Stimulated activated CD8-positive, alpha-beta memory T cell treated with anti-CD3 and anti-CD28 coated beads, Interleukin-12 subunit alpha, Interleukin-12 subunit beta, amount 100 ng/mL, for 4 hours (primary cell): ENCODE measurements at regions not wholly inside any gene's neighbourhood (a gene's known extent, or its start where the extent isn't known, plus 50 kb on each side); places are given as distances from the start of the nearest gene placed in this dataset.

Experiments
- DNase-seq: peaks from one replicate; pipeline ENCODE4 v3.0.0-alpha.2; 2020; ENCODE audit warnings: low read depth

DNA sequence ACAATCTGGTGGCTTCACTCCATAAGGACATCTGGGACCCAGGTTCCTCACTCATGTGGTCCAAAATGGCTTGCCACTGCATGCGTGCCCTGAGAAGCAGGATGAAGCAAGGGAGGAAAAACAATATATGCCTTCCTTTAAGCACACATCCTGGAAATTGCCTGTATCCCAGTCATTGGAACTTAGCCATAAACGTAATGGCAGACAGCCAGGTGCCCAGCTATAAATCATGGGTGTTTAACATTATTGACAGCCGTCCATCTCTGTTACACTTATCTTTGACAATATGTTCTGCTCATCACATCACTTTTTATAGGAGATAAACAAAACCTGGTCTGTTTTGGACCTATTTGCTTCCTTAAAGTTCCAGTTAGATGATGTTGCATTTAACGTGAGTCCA lies 181.0 kb downstream of the AASDH start:
- DNase-seq, result no peak

DNA sequence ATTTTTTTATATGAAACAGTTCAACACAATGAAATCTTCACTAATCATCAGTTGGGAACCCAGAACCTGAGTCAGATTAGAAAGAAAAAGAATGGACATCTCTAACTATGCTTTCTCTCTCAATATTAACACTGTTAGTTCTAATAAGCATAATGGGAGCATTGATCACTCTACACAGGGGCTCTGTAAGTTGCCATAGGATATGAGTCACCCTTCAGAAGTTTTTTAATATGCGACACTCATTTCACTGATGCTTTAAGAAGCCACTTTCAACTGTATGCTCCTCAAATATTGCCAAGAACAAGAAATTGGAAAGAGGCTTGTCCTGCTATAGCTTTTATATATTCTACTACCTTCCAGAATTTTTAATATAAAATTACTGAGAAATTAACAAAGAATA lies 187.0 kb downstream of the AASDH start:
- no peak for DNase-seq

GRCh38 chr4:56198265-56198664 lies 189.0 kb downstream of the AASDH start:
- DNase-seq, result no peak

DNA sequence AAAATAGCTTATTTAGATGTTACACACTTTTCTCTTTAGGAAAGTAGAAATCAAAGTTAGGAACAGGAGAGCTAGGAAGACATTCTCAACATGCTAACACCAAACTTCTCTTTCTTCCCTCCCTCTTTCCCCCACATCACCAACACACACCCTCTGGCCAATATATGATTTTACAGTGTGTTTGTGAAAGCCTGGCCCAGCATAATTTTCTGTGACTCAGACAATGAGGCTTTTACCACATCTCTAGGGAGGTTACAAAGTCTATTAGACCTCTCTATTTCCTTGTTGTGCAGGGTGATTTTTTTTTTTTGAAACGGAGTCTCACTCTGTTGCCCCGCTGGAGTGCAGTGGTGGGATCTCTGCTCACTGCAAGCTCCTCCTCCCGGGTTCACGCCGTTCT lies 189.9 kb downstream of the AASDH start:
- no peak for DNase-seq

GRCh38 chr4:56195025-56195424 lies 192.3 kb downstream of the AASDH start:
- no peak for DNase-seq

DNA sequence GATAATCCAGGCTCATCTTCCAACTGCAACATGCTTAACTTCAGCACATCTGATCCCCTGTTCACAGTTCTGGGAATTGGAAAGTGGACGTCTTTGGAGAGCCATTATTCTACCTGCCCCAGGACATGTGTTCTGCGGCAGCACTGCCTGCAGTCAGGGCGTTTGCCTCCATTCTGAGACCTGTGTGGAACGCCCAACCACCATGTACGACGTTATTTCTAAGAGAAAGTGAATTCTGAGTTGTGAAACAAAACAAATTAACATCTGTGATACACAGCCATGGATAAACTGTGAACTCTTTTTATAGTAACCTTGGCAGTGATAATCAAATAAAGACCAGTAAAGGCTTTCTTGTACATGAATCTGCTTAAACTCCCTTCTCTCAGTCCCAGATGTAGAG lies 195.8 kb downstream of the AASDH start:
- DNase-seq, result no peak

GRCh38 chr4:56187688-56188087 lies 199.6 kb downstream of the AASDH start:
- no peak for DNase-seq

- DNase-seq, result no peak
These were observed 200.3 kb downstream of the AASDH start for GRCh38 chr4:56186808-56187523.

GRCh38 chr4:56185901-56186300 lies 201.4 kb downstream of the AASDH start:
- no peak for DNase-seq

DNA sequence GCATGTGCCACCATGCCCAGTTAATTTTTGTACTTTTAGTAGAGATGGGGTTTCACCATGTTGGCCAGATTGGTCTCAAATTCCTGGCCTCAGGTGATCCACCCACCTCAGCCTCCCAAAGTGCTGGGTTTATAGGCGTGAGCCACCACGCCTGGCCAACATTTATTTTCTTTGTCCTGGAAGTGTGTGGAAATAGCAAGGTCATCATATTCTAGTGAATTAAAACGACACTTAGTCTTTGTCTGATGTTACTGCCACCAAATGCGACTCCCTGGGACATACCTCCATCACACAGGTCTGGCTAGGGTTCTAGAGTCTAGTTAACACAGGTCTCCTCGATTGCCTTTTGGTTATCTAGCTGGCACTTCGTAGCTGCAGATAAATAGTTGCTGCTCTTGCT lies 203.1 kb downstream of the AASDH start:
- DNase-seq, result no peak

- DNase-seq, result no peak
These were observed 203.8 kb downstream of the AASDH start for GRCh38 chr4:56183344-56183959.

GRCh38 chr4:56182356-56182755 lies 204.9 kb downstream of the AASDH start:
- no peak for DNase-seq

GRCh38 chr4:56181140-56181953 lies 205.9 kb downstream of the AASDH start:
- no peak for DNase-seq

DNA sequence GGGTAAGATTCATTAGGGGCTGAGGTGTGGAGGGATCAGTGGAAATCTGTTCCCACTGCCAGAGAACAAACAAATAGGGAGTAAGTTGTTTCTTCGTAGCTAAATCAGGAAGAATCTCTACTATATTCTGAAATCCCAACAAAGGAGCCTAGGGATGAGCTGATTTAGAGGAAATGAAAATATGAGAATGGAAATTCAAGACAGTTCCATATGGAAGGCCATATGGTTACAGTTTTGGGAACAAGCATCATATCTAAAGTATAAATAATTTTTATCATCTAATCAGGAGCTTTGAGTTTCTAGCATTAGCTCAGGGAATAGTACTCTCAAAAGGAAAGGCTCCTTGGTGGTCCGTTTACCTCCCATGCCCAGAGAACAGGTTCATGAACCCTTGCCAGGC lies 218.2 kb downstream of the AASDH start:
- DNase-seq, result no peak

GRCh38 chr4:56164907-56165306 lies 216.2 kb downstream of the CEP135 start:
- no peak for DNase-seq

GRCh38 chr4:56160636-56161035 lies 211.9 kb downstream of the CEP135 start:
- no peak for DNase-seq

DNA sequence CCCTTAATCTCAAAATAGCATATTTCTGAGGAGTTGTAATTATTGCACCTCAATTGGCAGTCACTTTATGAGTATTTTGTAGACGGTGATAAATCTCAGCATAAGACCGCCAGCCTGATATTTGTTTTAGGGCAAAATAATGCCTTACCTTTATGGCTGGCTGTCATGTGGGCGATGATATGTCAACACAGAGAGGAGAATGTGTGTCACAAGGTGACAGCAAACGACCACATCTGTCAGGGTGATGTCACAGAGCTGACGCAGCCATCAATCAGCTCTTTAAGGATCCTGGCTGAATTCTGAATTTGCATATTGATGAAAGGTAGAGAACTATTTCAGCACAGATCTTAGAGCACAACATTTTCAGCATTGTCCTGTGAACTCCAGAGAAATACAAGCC lies 209.7 kb downstream of the CEP135 start:
- no peak for DNase-seq

DNA sequence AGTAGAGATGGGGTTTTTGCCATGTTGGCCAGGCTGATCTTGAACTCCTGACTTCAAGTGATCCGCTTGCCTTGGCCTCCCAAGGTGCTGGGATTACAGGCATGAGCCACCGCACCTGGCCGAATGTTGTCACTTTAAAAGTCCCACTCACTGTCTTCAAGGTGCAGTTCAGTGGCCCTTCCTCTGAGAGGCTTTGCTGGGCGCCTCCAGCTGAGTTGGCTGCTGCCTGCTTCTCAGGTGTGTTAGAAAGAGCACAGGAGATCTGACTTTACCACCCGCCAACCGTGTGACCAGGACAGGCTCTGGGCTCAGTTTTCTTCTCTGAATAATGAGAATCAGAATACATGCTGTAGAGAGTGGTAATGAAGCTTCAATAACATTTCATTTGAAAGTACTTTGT lies 207.4 kb downstream of the CEP135 start:
- DNase-seq, result no peak

DNA sequence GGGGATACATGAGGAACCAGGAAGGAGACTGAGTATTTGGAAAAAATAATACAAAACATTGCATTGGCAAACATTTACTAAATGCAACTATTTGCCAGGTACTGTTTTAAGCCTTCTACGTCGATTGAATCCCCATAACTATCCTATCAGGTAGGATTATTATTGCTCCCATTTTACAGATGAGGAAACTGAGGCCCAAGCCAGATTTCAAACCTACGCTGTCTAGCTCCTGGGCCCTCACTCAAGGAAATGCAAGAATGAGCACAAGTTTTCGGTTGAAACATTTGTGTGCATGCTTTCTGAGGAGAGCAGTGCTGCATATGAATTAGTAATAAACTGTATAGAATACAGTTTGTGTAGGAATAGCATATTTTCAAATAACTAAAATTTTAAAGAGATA lies 206.7 kb downstream of the CEP135 start:
- DNase-seq, result no peak

GRCh38 chr4:56149591-56149990 lies 200.8 kb downstream of the CEP135 start:
- DNase-seq, result no peak

DNA sequence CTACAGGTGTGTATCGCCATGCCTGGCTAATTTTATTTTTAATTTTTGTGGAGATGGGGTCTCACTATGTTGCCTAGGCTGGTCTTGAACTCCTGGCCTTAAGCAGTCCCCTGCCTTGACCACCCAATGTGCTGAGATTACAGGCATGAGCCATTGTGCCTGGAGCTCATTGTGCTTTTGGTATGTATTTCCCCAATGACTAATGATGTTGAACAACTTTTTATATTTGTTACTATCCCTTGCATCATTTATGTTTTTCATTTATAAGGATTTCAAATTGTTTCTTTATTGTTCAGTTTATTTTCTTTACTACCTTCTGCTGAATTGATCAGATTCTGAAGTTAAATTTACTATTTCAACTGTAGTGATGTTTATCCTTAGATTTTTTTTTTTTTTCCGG lies 199.7 kb downstream of the CEP135 start:
- no peak for DNase-seq

DNA sequence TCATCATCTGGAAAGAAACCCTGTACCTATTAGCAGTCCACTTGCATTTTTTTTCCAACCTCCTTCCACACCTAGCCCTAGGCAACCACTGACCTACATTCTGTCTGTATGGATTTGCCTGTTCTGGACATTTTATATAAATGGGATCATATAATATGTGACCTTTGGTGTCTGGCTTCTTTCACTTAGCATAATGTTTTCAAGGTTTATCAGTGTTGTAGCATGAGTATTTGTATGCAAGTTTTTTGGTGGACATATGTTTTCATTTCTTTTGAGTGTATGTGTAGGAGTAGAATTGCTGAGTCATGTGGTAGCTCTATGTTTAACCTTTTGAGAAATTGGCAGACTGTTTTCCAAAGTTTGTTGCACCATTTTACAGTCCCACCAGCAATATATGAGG lies 198.6 kb downstream of the CEP135 start:
- no peak for DNase-seq

DNA sequence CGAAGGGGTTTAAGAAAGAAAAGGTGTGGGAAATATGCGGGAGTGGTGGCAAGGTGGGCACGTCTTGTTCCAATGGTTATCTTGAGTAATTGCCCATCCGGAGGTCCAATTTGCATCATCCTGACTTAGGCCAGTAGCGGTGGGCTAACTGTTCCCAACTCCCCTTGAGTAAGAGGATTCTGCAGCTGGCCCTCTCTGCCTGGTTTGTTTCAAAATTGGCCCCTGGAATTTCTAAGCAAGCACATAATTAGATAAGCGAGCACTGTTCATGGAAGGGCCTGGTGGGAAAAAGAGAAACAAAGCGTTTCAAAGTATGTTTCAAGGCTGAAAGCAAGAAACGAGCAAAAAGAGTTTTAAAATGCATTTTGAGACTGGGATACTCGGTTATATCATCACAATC lies 198.2 kb downstream of the CEP135 start:
- no peak for DNase-seq
